Hepatocyte (in vitro differentiated cells): ENCODE measurements at regions not wholly inside any gene's neighbourhood (a gene's known extent, or its start where the extent isn't known, plus 50 kb on each side); places are given as distances from the start of the nearest gene placed in this dataset.

ENCODE experiments used
- EZH2 ChIP-seq: fragments of 200-600 bp; sonication (generic); IDR thresholded peaks from 2 replicates; pipeline ENCODE4 v1.6.1; 2016; ENCODE audit warnings: antibody characterized with exemption, mild to moderate bottlenecking, borderline replicate concordance
- EZH2phosphoT487 ChIP-seq: fragments of 200-600 bp; sonication (generic); IDR thresholded peaks from one replicate; pipeline ENCODE4 v1.6.1; 2018; ENCODE audit warnings: antibody characterized with exemption, mild to moderate bottlenecking, low read depth, moderate library complexity; ENCODE audit not compliant: unreplicated experiment, severe bottlenecking
- TF ChIP-seq, protein P1 (sequence below): fragments of 200-600 bp; sonication (generic); IDR thresholded peaks from 2 replicates; pipeline ENCODE4 v1.5.1; 2016; ENCODE audit warnings: antibody characterized with exemption, mild to moderate bottlenecking; ENCODE audit not compliant: poor library complexity

DNA sequence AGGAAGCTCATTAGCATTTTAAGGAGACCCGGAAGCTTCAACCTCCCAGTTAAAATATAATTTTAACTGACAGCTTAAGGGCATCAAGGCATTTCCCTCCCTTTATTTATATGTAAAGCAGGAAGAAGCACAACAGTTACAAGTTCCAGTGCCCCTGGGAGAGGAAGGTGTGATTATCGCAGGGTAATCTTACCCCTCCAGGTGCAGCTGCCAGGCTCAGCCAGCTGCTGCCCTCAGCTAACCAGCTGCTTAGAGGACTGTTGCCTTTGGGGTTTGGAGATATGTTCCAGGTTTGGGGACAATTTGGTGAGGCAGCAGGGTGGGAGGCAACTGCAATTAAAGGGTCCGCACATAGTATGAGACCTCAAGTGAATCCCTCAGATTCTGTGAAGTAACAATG, 55.3 kb upstream of the SETBP1 start:
- TF ChIP-seq, protein P1, sequence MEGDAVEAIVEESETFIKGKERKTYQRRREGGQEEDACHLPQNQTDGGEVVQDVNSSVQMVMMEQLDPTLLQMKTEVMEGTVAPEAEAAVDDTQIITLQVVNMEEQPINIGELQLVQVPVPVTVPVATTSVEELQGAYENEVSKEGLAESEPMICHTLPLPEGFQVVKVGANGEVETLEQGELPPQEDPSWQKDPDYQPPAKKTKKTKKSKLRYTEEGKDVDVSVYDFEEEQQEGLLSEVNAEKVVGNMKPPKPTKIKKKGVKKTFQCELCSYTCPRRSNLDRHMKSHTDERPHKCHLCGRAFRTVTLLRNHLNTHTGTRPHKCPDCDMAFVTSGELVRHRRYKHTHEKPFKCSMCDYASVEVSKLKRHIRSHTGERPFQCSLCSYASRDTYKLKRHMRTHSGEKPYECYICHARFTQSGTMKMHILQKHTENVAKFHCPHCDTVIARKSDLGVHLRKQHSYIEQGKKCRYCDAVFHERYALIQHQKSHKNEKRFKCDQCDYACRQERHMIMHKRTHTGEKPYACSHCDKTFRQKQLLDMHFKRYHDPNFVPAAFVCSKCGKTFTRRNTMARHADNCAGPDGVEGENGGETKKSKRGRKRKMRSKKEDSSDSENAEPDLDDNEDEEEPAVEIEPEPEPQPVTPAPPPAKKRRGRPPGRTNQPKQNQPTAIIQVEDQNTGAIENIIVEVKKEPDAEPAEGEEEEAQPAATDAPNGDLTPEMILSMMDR = no peak
- no peak for TF ChIP-seq EZH2phosphoT487
- TF ChIP-seq EZH2 = no peak
